Stimulated activated CD8-positive, alpha-beta memory T cell treated with anti-CD3 and anti-CD28 coated beads, Interleukin-15, amount 100 ng/mL, for 24 hours (primary cell): ENCODE measurements at regions not wholly inside any gene's neighbourhood (a gene's known extent, or its start where the extent isn't known, plus 50 kb on each side); places are given as distances from the start of the nearest gene placed in this dataset.
"Not testable (repeated sequence)": the region's sequence is repeated elsewhere in the genome, so short reads cannot be mapped to it uniquely, and the experiment has no call there.

ENCODE experiments used
- DNase-seq: peaks from one replicate; pipeline ENCODE4 v3.0.0-alpha.2; 2020; ENCODE audit warnings: low read depth

- DNase-seq, result no peak
These were observed 308.8 kb downstream of the HHIPL2 start for GRCh38 chr1:222239130-222239529.

- DNase-seq, result no peak
These were observed 313.6 kb downstream of the HHIPL2 start for GRCh38 chr1:222234351-222234750.

- no peak for DNase-seq
These were observed 314.3 kb downstream of the HHIPL2 start for GRCh38 chr1:222233444-222234158.

GRCh38 chr1:222232842-222233241 is 315.1 kb downstream of the HHIPL2 start:
- DNase-seq, result no peak

GRCh38 chr1:222229672-222230312 is 318.1 kb downstream of the HHIPL2 start:
- no peak for DNase-seq

- DNase-seq, result no peak
These were observed 322.6 kb downstream of the HHIPL2 start for GRCh38 chr1:222225316-222225691.

GRCh38 chr1:222224636-222225315 is 323.1 kb downstream of the HHIPL2 start:
- DNase-seq, result no peak

- no peak for DNase-seq
These were observed 323.7 kb downstream of the HHIPL2 start for GRCh38 chr1:222224156-222224555.

- no peak for DNase-seq
These were observed 324.9 kb downstream of the HHIPL2 start for GRCh38 chr1:222223010-222223409.

GRCh38 chr1:222216255-222216754 is 331.6 kb downstream of the HHIPL2 start:
- DNase-seq, result no peak

GRCh38 chr1:222210776-222211175 is 337.1 kb downstream of the HHIPL2 start:
- DNase-seq, result no peak

GRCh38 chr1:222204475-222204874 is 343.4 kb downstream of the HHIPL2 start:
- no peak for DNase-seq

- DNase-seq, result no peak
These were observed 345.1 kb downstream of the HHIPL2 start for GRCh38 chr1:222202831-222203230.

GRCh38 chr1:222196736-222197135 is 351.2 kb downstream of the HHIPL2 start:
- DNase-seq, result no peak

- no peak for DNase-seq
These were observed 351.6 kb downstream of the HHIPL2 start for GRCh38 chr1:222196288-222196687.

GRCh38 chr1:222195857-222196256 is 352.0 kb downstream of the HHIPL2 start:
- no peak for DNase-seq

- DNase-seq, result no peak
These were observed 358.7 kb downstream of the HHIPL2 start for GRCh38 chr1:222189218-222189617.

GRCh38 chr1:222187566-222188332 is 360.2 kb downstream of the HHIPL2 start:
- DNase-seq, result no peak

GRCh38 chr1:222182641-222183040 is 365.3 kb downstream of the HHIPL2 start:
- DNase-seq, result no peak

- no peak for DNase-seq
These were observed 366.7 kb downstream of the HHIPL2 start for GRCh38 chr1:222181191-222181590.

GRCh38 chr1:222177496-222177895 is 370.4 kb downstream of the HHIPL2 start:
- DNase-seq, result not testable (repeated sequence)

- DNase-seq, result no peak
These were observed 376.9 kb downstream of the HHIPL2 start for GRCh38 chr1:222171005-222171404.
